GM11168 (cell line): ENCODE measurements at regions not wholly inside any gene's neighbourhood (a gene's known extent, or its start where the extent isn't known, plus 50 kb on each side); places are given as distances from the start of the nearest gene placed in this dataset.
"Not testable (repeated sequence)": the region's sequence is repeated elsewhere in the genome, so short reads cannot be mapped to it uniquely, and the experiment has no call there.

Source experiments
- in situ Hi-C: fragments of 300-500 bp; cut with MboI; formaldehyde crosslinking; loops from one replicate; pipeline ENCODE4 v1.12.0; 2022; ENCODE audit warnings: low sequenced_read_pairs; ENCODE audit not compliant: unreplicated experiment

GRCh38 chr6:141050471-141050870 is 1082.3 kb upstream of the GJE1 start:
- in situ Hi-C loops, result no loop called here

DNA sequence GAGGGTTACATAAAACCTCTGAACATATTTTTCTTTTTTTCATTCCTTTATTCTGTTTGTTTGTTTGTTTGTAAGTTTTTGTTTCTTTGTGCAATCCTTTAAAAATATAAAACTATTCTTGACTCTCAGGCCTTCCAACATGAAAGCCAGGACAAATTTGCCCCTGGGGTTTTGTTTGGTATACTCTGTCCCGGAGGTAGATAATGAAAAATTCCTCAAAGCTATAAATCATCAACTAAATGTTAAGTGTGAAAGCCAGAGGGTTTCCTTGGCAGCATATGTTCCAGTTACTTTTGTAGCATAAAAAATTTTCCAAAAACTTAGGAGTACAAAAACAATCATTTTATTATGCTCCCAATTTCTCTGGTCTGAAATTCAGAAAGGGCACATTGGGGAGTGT is 1084.3 kb upstream of the GJE1 start:
- in situ Hi-C loops, result no loop called here

DNA sequence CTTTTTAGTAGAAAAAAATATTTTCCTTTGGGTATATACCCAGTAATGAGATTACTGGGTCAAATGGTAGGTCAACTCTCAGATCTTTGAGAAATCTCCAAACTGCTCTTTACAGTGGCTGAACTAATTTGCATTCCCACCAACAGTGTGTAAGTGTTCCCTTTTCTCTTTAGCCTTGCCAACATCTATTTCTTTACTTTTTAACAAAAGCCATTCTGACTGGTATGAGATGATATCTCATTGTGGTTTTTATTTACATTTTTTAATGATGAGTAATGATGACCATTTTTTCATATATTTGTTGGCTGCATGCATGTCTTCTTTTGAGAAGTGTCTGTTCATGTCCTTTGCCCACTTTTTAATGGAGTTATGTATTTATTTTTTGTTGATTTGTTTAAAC is 1086.2 kb upstream of the GJE1 start:
- in situ Hi-C loops, result not testable (repeated sequence)

DNA sequence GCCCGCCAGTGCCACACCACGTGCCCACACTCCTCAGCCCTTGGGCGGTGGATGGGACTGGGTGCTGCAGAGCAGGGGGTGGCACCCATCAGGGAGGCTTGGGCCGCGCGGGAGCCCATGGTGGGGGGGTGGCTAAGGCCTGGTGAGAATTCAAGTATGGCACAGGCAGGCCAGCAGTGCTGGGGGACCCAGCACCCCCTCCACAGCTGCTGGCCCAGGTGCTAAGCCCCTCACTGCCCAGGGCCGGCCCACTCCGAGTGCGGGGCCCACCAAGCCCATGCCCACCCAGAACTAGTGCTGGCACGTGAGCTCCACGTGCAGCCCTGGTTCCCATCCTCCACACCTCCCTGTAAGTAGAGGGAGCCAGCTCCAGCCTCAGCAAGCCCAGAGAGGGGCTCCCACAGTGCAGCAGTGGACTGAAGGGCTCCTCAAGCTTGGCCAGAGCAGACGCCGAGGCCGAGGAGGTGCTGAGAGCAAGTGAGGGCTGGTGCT is 1091.1 kb upstream of the GJE1 start:
- in situ Hi-C loops, result no loop called here

DNA sequence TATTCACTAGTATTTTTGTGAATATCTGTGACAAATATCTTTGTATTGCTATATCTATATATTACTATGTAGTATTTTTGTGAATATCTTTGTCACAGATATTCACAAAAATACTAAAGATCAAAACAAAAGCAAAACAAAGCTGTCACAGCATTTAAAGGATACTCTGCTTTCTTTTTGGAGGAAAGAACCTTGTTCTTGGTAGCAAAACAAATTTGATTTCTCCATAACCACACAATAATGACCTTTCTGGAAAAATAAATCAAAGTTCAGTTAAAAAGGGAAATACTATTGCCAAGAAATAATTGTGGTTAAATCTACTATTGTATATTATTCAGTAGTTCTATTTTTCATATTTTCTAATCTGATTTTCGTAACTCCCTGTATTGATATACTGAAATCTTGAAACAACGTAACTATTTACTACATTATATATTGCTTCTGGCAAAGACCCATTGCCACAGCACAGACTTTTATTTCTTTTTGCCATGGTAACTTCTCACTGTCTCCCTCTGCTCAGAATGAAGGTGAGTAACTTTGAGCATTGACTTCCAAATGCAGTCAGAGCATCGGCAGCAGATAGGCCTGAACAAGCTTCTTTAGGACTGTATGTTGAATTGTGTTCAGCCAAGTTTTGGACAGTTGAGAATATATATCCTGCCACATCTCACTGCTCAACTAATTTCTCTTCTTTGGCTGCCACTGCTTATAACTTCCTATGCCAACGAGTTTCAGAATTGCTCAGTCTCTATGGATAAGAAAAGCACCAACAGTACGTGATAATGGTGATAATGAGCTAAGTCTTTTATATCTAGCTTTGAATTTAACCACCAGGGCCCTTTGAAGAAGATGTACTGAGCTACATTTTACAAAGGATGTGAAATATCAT is 1097.2 kb upstream of the GJE1 start:
- in situ Hi-C loops, result no loop called here

DNA sequence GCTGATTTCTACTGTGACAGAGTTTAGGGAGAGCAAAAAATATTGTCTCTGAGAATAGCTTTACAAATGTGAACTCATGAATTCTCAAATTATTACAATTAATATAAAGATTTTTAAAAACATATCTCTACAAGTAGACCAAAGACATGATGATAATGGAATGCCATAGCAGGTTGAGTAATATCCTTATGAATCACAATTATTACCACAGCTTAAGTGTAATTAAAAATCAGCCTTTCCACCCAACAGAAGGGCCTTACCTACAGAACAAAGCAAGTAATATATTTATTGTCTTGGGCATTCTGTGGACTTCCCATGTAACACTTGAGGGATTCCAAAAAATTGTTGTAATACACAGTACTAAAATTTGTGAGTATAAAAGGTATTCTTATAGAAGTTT is 1099.6 kb upstream of the GJE1 start:
- in situ Hi-C loops, result no loop called here

DNA sequence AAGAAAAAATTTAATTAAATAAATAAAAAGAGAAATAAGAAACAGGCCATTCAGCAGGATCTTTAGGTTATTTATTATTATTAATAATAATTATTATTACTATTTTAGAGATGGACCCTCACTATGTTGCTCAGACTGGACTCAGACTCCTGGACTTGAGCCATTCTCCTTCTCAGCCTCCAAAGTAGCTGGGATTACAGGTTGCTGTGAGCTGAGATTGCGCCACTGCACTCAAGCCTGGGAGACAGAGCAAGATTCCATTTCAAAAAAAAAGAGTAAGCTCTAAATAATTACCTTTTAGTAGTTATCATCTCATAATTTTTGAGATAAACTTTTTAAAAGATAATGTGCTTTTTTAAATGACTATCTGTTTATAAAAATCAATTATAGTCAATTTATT is 1102.8 kb upstream of the GJE1 start:
- in situ Hi-C loops, result no loop called here

DNA sequence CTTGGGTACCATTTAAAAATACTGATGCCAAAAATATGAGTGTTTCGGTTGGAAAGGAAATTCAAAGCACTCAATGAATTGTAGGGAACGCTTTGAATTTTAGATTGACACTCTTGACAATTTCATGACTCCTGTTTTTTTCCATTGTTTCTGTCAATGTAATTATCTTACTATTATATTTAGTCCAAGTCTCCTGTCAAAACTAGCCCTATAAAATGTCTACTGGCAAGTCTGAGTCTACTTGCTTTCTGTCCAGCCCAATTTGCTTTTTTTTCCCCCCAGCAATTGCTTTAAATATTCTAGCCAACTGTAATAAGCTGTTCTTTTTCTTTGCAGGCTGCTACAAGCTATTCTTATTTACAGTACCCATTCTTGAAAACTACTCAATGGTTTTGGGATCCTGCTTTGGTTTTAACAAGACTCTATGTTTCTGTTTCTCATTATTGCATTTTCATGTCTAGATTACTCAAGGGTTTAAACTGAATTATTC is 1103.9 kb upstream of the GJE1 start:
- in situ Hi-C loops, result no loop called here

GRCh38 chr6:141026504-141026903 is 1106.2 kb upstream of the GJE1 start:
- in situ Hi-C loops, result no loop called here

GRCh38 chr6:141024526-141024925 is 1108.2 kb upstream of the GJE1 start:
- in situ Hi-C loops, result no loop called here

GRCh38 chr6:141017941-141018340 is 1114.8 kb upstream of the GJE1 start:
- in situ Hi-C loops, result no loop called here

- in situ Hi-C loops, result no loop called here
These were observed 1131.8 kb upstream of the GJE1 start for GRCh38 chr6:141000917-141001316.

DNA sequence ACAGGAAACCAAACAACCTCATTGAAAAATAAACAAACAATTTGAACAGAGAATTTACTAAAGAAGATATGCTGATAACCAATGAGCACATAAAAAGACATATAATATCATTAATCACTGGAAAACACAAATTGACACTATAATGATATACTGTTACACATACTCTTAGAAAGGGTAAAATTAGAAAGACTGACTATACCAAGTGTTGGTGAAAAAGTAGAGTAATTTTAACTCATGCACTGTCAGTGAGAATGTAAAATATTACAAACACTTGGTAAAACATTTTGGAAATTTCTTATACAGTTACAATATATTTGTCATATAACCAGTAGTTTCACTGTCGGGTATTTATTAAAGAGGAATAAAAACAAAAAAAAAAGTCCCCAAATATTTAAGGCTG is 1139.2 kb upstream of the GJE1 start:
- in situ Hi-C loops, result no loop called here

- in situ Hi-C loops, result no loop called here
These were observed 1140.0 kb upstream of the GJE1 start for GRCh38 chr6:140992678-140993077.

- in situ Hi-C loops, result no loop called here
These were observed 1143.9 kb upstream of the GJE1 start for GRCh38 chr6:140988780-140989179.

DNA sequence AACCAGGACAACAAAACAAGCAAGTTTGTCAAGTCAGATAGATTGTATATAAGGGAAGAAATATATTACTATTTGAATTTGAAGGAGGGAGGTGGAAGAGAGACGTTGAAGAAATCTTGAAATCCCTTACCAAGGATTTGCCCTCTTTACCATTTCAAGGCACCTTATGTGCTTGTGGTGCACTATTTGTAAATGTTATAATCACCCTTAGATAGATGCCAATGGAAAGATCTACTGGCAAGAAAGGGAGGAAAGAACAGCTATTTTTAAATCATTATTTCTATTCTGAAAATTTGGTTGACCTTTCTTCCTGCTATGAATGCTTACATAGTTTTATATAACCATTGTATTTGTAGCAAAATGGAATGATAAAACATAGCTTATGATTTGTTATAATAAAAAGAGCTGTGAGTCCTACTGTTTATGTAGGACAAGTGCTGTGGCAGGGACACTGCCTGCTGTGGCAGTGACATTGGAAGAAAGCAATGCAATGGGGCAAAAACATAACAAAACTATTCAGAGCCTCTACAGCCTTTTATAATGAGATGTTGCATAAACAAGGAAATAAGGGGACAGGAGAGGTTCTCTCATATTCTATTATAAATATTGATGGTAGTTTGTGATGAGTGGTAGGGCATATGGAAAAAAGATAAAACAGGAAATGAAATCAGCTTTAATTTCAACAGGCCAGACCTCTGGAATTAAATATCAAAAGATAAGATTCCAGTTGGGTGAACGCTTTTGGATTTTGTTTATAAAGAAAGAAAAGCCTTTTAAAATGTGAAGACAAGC is 1145.2 kb upstream of the GJE1 start:
- in situ Hi-C loops, result no loop called here

DNA sequence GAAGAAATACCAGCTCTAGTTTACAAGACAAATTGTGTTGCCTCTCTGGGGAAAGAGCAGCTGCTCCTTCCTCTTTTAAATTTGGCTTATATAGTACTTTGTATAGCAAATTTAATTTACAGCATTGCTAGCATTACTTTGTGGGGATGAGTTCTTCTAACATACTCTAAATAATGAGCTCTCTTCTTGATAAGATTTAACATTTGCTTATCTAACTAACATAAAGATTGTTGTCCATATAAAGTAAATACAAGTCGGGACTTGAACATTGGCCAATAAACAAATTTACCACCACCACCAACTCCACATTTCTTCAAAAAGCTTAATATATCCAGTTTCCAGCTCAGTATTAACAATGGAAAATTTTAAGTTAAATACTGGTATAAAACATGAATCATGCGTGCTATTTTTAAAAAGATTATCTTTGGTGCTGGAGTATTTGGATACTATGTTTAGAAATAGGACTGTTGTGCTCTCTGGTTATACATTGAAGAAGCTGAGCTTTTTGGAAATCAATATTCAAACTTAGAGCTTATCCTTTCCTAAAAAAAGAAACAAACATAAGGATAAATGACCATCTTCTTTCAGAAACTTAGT is 1146.9 kb upstream of the GJE1 start:
- in situ Hi-C loops, result no loop called here

- in situ Hi-C loops, result no loop called here
These were observed 1152.3 kb upstream of the GJE1 start for GRCh38 chr6:140980265-140980887.

DNA sequence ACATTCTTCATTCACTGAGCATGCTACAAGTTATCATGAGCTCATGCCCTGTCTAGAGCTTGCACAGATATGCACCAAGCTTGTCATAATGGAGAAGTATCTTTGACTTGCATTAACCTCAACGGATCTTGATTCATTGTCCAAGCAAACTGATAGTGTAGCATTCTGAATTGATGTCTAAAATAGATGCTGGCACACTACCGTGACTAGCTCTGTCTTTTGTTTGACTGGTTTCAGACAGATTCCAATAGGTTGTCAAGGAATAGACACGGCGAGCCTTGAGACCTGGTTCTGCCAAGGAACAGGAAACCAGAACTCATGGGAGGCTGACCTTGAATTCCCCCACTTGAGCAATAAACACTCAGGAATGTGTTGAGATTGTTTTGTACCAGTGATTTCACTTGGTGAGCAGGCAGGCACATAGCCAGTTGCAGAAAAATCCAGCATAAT is 1153.1 kb upstream of the GJE1 start:
- in situ Hi-C loops, result no loop called here

- in situ Hi-C loops, result no loop called here
These were observed 1155.3 kb upstream of the GJE1 start for GRCh38 chr6:140977403-140977802.
